GM18861 (cell line): ENCODE measurements at regions not wholly inside any gene's neighbourhood (a gene's known extent, or its start where the extent isn't known, plus 50 kb on each side); places are given as distances from the start of the nearest gene placed in this dataset.
"Not testable (repeated sequence)": the region's sequence is repeated elsewhere in the genome, so short reads cannot be mapped to it uniquely, and the experiment has no call there.

Source experiments
- ATAC-seq: cut with Tn5 transposase; IDR thresholded peaks from one replicate; pipeline ENCODE4 v1.9.1; 2021; ENCODE audit not compliant: unreplicated experiment

- no peak for ATAC-seq
Observed at GRCh38 chr13:83162493-83162892, 719.8 kb downstream of the SLITRK1 start.

DNA sequence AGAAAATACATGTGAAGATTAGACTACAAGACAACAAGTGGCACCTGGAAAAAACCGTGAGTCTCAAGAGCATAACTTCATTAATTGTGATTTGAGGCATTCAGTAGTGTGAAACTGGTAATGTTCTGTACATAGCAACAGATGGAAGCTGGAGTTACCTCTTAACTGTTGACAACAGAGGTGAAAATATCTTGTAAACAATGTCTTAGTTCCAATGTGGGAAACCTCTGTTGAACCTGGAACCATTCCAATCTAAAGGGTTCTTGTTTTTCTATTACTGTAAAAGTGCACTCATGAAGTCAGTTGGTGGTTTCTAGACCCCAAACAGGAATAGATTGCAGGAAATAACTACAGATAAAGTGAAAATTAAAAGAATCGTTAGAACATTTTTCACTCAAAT is 728.4 kb downstream of the SLITRK1 start:
- no peak for ATAC-seq

DNA sequence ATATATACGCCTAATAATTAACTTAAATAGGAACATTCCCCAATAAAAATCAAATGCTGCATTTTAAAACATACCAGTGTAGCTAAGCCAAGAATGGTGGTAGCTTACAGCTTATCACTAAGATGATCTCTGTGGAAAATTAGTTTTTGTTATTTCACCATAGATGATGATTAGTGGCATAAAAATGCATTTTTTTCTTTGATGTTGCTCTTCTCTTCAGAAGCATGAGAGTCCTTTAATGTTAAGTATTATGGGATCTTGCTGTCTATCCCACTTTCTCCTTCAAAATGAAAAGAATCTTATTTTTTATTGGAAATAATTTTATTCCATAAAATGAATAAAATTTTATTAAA is 731.0 kb downstream of the SLITRK1 start:
- ATAC-seq = no peak

GRCh38 chr13:83150616-83151307 is 731.5 kb downstream of the SLITRK1 start:
- ATAC-seq = no peak

DNA sequence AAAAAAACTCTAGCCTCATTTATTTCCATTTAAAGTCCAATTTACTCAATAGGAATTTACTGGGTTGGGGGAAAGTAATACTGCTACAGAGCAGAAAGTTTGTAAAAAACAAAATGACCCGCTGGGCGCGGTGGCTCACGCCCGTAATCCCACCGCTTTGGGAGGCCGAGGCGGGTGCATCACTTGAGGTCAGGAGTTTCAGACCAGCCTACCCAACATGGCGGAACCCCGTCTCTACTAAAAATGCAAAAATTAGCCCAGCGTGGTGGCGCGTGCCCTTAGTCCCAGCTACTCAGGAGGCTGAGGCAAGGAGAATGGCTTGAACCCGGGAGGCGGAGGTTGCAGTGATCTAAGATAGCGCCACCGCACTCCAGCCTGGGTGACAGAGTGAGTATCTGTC is 745.6 kb downstream of the SLITRK1 start:
- no peak for ATAC-seq

GRCh38 chr13:83125791-83126190 is 756.5 kb downstream of the SLITRK1 start:
- ATAC-seq = no peak

DNA sequence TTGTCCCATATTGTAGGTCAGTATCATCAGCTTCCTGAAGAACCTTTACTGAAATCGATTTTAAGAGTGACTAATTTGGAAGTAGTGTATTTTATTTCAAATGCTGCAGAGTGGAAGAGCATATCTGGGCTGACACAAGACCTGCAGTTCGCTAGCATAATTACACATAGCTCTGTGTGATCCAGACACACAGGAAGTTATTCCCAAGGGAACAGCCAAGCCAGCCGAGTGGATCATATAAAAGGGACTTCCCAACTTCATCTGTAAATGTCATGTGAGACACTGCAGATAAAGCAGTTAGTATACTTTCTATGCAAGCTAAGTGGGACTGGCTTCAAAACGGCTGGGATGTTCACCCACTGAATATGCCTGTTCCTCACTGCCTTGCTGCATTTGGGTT is 760.4 kb downstream of the SLITRK1 start:
- no peak for ATAC-seq

- no peak for ATAC-seq
Observed at GRCh38 chr13:83117046-83117445, 765.2 kb downstream of the SLITRK1 start.

DNA sequence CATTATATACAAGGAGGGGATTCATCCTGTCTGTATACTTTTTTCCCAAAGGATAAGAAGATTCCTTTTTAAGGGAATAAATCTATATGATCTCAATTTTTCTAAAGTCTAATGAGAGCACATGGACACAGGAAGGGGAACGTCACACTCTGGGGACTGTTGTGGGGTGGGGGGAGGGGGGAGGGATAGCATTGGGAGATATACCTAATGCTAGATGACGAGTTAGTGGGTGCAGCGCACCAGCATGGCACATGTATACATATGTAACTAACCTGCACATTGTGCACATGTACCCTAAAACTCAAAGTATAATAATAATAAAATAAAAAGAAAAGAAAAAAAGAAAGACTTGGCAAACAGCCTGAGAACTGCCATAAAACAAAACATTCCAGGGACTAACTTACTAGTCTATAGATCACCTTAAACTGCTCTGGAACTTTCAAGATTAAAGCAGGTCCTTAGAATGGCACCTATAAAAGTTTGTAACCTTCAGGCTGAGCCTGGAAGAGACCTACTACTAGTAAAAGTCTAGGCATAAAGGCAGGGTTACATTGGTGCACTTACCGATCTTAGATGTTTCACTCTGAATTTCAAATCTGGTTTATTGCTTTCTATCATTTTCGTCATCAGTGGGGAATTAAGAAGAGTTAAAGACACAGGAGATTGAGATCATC is 780.6 kb downstream of the SLITRK1 start:
- not testable (repeated sequence) for ATAC-seq

GRCh38 chr13:83100237-83100636 is 782.0 kb downstream of the SLITRK1 start:
- ATAC-seq = no peak

- no peak for ATAC-seq
Observed at GRCh38 chr13:83088858-83089257, 793.4 kb downstream of the SLITRK1 start.

GRCh38 chr13:83086948-83087347 is 795.3 kb downstream of the SLITRK1 start:
- no peak for ATAC-seq

- no peak for ATAC-seq
Observed at GRCh38 chr13:83086088-83086487, 796.2 kb downstream of the SLITRK1 start.

DNA sequence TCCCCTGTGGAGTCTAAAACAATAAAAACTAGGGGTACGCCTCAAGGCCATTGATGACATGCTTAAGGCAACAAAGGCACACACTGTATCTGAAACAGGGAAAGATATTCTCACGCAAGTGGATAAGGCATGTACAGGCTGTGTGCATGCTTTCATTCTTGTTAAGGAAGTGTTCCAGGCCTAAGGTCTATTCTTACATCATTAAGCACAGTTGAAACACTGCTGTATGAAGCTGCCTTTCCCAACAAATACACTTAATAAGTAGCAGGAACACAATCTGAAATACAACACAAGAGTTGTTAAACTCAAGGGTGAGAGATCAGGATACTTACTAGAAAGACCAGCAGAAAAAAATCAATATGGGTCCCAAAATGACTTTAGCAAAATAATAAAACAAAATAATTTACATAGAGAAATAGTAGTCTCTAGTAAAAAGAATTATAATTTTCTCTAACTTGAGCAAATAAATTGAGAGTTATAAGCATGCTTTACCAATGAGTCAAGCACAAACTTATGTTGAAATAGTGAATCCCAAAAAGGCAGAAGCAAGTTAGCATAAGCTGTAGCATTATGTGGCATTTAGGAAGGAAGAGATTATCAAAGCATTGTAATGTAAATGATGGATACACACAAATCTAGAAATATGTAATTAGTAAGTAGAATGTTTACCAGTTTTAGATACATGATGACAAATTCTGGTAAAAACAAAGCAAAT is 796.9 kb downstream of the SLITRK1 start:
- no peak for ATAC-seq

GRCh38 chr13:83077499-83077898 is 804.8 kb downstream of the SLITRK1 start:
- ATAC-seq = no peak

GRCh38 chr13:83073930-83074329 is 808.3 kb downstream of the SLITRK1 start:
- not testable (repeated sequence) for ATAC-seq

DNA sequence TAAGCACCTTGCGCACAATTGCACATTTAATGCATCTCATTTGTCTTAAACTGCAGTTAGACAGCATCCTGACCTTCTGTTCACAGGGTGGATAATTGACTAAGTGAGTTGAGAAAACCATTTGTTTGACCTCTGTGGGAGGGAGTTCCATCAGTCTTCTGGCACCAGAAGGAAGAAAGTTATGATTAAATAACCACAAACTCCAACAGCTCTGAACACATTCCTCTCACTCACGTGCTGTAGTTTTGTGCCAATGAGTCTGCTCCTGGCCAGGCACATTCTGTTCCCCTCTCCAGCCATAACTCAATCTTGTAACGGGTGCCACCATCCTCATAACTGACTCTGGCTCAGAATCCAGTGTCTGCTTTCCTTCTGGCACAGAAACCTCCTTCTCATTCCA is 817.2 kb downstream of the SLITRK1 start:
- no peak for ATAC-seq

DNA sequence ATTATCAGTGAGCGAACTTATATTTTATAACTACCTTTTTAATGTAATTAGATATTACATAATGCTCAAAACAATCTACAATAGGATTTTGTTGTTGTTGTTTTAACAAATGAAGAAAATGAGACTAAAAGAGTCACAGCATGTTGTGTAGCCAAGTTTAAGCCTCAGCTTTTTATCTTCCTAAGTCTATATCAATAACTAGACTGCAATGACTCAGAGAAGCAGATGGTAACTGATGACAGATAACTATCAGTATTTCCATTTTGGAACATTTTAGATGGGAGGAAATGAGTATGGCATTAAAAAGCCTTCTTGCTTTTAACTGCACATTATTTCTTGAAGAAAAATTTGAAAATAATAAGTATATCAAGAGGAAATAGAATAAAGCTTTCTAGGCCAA is 825.2 kb downstream of the SLITRK1 start:
- ATAC-seq = no peak

DNA sequence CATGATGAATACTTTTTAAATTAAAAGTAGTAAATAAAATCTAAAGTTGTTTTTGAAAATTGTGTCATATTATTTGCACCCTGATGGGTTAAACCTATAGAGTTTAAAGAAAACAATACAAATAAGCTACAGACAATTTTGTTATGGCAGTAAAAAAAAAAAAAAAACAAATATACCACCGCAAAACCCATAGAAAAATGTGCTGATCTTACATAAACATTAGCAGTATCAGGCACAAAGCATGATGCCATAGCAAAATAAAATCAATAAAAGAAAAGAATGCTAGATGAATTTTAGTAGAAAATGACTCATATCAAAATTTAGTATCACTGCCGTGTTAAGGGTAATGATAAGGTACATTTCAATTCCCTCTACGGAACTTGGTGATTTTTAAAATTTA is 826.0 kb downstream of the SLITRK1 start:
- no peak for ATAC-seq

DNA sequence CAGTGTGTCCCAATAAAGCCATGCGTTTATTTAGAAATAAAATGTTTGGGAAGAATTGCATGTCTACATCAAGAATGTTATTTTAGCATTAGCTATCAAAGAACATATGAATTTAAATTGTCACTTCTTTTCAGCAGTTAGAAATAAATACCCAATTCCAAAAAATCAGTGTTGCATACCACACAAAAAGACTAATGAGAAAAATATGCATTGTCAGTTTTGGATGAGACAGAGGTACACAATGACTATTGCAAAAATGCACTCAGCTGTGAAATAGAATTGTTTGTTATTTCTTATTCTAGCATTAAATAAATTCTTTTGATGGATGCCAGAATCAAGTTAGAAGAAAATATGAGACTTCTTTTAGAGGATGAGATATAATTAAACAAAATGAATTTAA is 833.9 kb downstream of the SLITRK1 start:
- no peak for ATAC-seq

GRCh38 chr13:83024955-83025594 is 857.2 kb downstream of the SLITRK1 start:
- no peak for ATAC-seq

- no peak for ATAC-seq
Observed at GRCh38 chr13:83024232-83024631, 858.0 kb downstream of the SLITRK1 start.
